WERI-Rb-1 (cell line): ENCODE measurements at regions not wholly inside any gene's neighbourhood (a gene's known extent, or its start where the extent isn't known, plus 50 kb on each side); places are given as distances from the start of the nearest gene placed in this dataset.

Experiments used
- DNase-seq: peaks from one replicate; pipeline ENCODE4 v3.0.0-alpha.2; 2020
- H3K27ac ChIP-seq: fragments of 250-450 bp; sonication (Bioruptor Pico); 2 replicates; pipeline ENCODE4 v1.5.1; 2020; ENCODE audit warnings: mild to moderate bottlenecking, moderate library complexity
- H3K27me3 ChIP-seq: fragments of 250-450 bp; sonication (Bioruptor Pico); 2 replicates; pipeline ENCODE4 v1.5.1; 2021; ENCODE audit warnings: mild to moderate bottlenecking, low read depth, moderate library complexity; ENCODE audit not compliant: insufficient read depth, severe bottlenecking
- H3K36me3 ChIP-seq: fragments of 250-450 bp; sonication (Bioruptor Pico); 2 replicates; pipeline ENCODE4 v1.5.1; 2020; ENCODE audit warnings: mild to moderate bottlenecking, moderate library complexity
- H3K4me3 ChIP-seq: 2 replicates; pipeline ENCODE4 v1.5.1; 2011; ENCODE audit warnings: low read depth, mild to moderate bottlenecking, control low read depth, low read length
- H3K9me3 ChIP-seq: fragments of 250-450 bp; sonication (Bioruptor Pico); 2 replicates; pipeline ENCODE4 v1.5.1; 2021; ENCODE audit warnings: mild to moderate bottlenecking, moderate library complexity; ENCODE audit not compliant: severe bottlenecking
- TF ChIP-seq, protein P1 (sequence below): IDR thresholded peaks from 2 replicates; pipeline ENCODE4 v1.5.1; 2011; ENCODE audit warnings: low read depth, mild to moderate bottlenecking, control low read depth, inconsistent platforms, low read length

DNA sequence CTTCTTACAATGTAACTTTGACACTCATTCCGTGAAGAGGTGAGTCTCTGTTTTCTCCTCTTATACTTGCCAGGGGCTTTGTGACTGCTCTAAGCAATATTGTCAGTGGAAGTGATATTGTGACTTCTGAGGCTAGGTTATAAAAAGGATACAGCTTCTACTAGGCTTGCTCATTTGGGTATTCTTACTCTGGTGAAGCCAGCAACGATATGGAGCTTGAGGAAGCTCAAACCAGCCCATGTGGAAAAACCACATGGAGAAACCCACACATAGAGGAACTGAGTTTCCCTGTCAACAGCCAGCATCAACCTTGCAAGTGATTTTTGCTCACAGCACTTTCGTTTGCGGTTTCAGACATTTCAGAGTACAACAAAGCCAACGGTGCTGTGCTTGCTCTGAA lies 149.6 kb upstream of the SEMA3E start:
- TF ChIP-seq, protein P1, sequence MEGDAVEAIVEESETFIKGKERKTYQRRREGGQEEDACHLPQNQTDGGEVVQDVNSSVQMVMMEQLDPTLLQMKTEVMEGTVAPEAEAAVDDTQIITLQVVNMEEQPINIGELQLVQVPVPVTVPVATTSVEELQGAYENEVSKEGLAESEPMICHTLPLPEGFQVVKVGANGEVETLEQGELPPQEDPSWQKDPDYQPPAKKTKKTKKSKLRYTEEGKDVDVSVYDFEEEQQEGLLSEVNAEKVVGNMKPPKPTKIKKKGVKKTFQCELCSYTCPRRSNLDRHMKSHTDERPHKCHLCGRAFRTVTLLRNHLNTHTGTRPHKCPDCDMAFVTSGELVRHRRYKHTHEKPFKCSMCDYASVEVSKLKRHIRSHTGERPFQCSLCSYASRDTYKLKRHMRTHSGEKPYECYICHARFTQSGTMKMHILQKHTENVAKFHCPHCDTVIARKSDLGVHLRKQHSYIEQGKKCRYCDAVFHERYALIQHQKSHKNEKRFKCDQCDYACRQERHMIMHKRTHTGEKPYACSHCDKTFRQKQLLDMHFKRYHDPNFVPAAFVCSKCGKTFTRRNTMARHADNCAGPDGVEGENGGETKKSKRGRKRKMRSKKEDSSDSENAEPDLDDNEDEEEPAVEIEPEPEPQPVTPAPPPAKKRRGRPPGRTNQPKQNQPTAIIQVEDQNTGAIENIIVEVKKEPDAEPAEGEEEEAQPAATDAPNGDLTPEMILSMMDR = no peak
- no peak for DNase-seq

DNA sequence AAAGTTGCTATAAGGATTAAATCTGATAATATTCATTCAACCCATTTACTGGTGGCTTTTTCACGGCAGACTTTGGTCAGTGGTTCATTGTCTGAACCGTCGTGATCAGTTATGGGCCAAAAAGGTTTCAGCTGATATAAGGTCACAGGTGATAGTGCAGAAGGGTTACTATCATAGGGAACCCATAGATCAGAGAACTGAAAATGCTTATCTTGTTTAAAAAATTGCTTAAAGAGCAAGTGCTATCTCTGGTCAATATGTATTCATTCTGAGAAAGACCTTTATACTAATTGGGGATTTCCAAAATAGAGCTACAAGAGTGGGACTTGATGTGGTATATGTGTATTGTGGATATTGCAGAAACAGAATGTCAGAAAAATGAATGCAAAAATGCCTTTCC lies 147.8 kb upstream of the SEMA3E start:
- DNase-seq = no peak
- TF ChIP-seq, protein P1 = no peak
- H3K27ac ChIP-seq = no peak overlapping the region
- no peaks in the 10 kb centered on the region for H3K27me3 ChIP-seq
- H3K9me3 ChIP-seq = no peaks in the 10 kb centered on the region
- H3K4me3 ChIP-seq = no peak overlapping the region
- no peaks in the 10 kb centered on the region for H3K36me3 ChIP-seq

More for the DNA sequence above, 149.6 kb upstream of the SEMA3E start:
- H3K27me3 ChIP-seq = no peaks in the 10 kb centered on the region
- no peak overlapping the region for H3K4me3 ChIP-seq
- no peaks in the 10 kb centered on the region for H3K9me3 ChIP-seq
- no peaks in the 10 kb centered on the region for H3K36me3 ChIP-seq
- H3K27ac ChIP-seq = no peak overlapping the region

DNA sequence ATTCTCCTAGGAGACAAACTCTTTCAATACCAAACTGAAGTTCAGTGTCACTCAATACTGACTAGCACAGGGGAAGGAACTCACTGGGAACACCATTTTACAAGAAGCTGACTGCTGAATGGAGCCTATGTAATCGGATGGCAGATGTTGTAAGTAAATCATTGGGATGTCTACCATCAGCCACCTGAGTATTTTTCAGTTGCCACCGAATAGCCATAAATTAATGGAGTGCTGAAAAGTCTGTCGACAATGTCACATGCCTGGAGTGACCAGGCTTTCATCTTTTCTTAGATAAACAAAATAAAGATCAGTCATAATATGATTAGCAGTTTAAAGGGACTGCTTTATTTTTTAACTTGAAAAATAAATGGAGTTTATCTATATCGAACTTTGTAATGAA lies 145.9 kb upstream of the SEMA3E start:
- no peaks in the 10 kb centered on the region for H3K9me3 ChIP-seq
- H3K27me3 ChIP-seq = no peaks in the 10 kb centered on the region
- no peak for DNase-seq
- H3K4me3 ChIP-seq = no peak overlapping the region
- H3K27ac ChIP-seq = no peak overlapping the region
- H3K36me3 ChIP-seq = no peaks in the 10 kb centered on the region
- TF ChIP-seq, protein P1 = no peak

DNA sequence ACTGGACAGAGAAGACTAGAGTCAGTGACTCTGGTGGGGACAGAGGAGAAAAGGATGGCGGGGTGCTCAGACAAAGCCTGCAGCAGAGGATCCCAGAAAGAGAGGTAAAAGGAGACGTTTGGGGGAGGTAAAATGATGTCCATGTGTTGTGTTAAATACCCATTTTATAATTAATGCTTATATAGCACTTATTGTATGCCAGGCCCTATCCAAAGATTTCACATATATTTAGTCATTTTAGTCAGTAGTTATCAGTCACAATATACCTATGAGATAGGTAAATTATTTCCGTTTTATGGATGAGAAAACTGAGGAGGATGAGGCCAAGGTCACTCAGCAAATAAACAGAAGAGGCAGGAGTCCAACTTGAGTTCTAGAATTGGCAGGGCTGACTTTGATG lies 144.6 kb upstream of the SEMA3E start:
- Histone ChIP-seq H3K27ac (no peak overlapping the region), H3K4me3 (no peak overlapping the region), H3K27me3 (no peaks in the 10 kb centered on the region), H3K9me3 (no peaks in the 10 kb centered on the region), H3K36me3 (no peaks in the 10 kb centered on the region)
- TF ChIP-seq, protein P1 = no peak
- no peak for DNase-seq

DNA sequence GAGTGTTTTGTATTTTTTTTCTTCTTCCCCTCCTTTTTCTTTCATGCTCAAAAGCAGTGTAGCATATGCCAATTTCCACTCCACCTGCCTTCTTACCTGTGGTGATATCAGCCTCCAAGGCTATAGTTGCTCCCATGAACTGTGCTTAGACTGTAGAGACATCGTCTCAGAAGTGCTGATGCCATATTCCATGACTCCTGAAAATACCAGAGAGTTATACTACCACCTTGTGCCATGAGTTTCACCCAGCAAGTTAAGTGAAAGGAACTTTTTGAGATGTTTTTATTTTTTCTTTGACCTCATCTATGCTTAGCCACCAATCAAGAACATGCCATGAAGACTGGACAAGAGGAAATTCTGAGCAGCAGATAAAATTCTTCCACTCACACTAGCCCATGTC lies 142.8 kb upstream of the SEMA3E start:
- no peaks in the 10 kb centered on the region for H3K9me3 ChIP-seq
- no peaks in the 10 kb centered on the region for H3K27me3 ChIP-seq
- TF ChIP-seq, protein P1 = no peak
- no peak for DNase-seq
- no peak overlapping the region for H3K4me3 ChIP-seq
- H3K36me3 ChIP-seq = no peaks in the 10 kb centered on the region
- H3K27ac ChIP-seq = no peak overlapping the region

DNA sequence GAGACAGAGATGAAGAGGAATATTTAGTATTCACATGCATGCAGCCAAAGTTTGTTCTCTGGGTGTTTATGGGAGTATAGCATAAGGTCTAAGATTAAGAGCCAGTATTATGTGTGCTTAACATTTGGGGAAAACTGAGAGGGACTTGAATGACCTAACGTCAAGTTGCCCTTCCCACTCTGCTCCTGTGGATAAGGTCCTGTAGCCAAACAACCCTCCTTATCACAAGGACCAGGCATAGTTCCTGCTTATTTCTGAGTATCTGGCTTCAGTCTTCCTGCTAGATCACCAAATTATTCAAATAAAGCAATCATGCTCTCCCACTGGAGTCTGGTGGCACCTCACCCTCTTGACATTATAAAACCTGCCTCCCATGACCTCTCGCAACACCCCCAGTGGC lies 137.9 kb upstream of the SEMA3E start:
- H3K27me3 ChIP-seq = no peaks in the 10 kb centered on the region
- no peaks in the 10 kb centered on the region for H3K9me3 ChIP-seq
- no peak overlapping the region for H3K27ac ChIP-seq
- no peaks in the 10 kb centered on the region for H3K36me3 ChIP-seq
- TF ChIP-seq, protein P1 = no peak
- no peak overlapping the region for H3K4me3 ChIP-seq
- DNase-seq = no peak
